HCT116 (cell line): ENCODE measurements at regions not wholly inside any gene's neighbourhood (a gene's known extent, or its start where the extent isn't known, plus 50 kb on each side); places are given as distances from the start of the nearest gene placed in this dataset.

Experiments used
- ATAC-seq: fragments of 200-7000 bp; cut with Tn5 transposase; 2 replicates; pipeline ENCODE4 v1.9.1; 2020; ENCODE audit warnings: mild to moderate bottlenecking, moderate library complexity
- BruUV-seq: library from RNA; stranded (reverse); fragments of 400-500 nt; replicated peaks from 2 replicates; lab custom pipeline; 2021; lab: Mats Ljungman, UMichigan
- CTCF ChIA-PET: fragments of 300-600 bp; sonication (Branson Sonifier 250); formaldehyde crosslinking; loops from one replicate; lab custom pipeline; 2021; ENCODE audit warnings: antibody characterized with exemption; lab: Charles Lee
- POLR2A ChIA-PET: fragments of 300-600, 350-600 bp; sonication (Branson Sonifier 250); formaldehyde crosslinking; loops from one replicate; lab custom pipeline; 2021; ENCODE audit warnings: antibody characterized with exemption; lab: Charles Lee
- RAD21 ChIA-PET, 2 experiments: fragments of 300-600 bp; sonication (Branson Sonifier 250); formaldehyde crosslinking; loops; one replicate each; lab custom pipeline; 2023; ENCODE audit warnings: low total read pairs in 2 of 2; ENCODE audit not compliant: uncharacterized antibody in 2 of 2, unreplicated experiment in 2 of 2, low non-redundant PET in 1 of 2; lab: Charles Lee
- DNase-seq: peaks from one replicate; pipeline ENCODE4 v3.0.0-alpha.2; 2010; ENCODE audit warnings: low read depth, low spot score
- H2AFZ ChIP-seq: fragments of 200-600 bp; shearing (Covaris generic), sonication (generic); 2 replicates; pipeline ENCODE4 v1.6.1; 2017; ENCODE audit warnings: low read depth, mixed run types, mixed read lengths, antibody characterized with exemption, low read length; ENCODE audit not compliant: poor library complexity, severe bottlenecking
- H3K27ac ChIP-seq: 2 replicates; pipeline ENCODE4 v1.5.1; 2012; ENCODE audit warnings: low read depth, low read length
- H3K27me3 ChIP-seq: fragments of 200-600 bp; sonication (generic); 2 replicates; pipeline ENCODE4 v1.6.1; 2016; ENCODE audit warnings: mixed run types, low read length, mixed read lengths; ENCODE audit not compliant: insufficient read depth
- H3K36me3 ChIP-seq, 2 experiments: fragments of 200-500 bp in 1 of 2; fragments of 200-600 bp in 1 of 2; sonication (Bioruptor generic) in 1 of 2; sonication (generic) in 1 of 2; 2 replicates each; pipeline versions ENCODE4 v1.5.1 to v1.6.1; 2014 to 2016; ENCODE audit warnings: low read length in 2 of 2, inconsistent platforms in 1 of 2, mixed read lengths in 1 of 2, mixed run types in 1 of 2; ENCODE audit not compliant: insufficient read depth in 2 of 2, control insufficient read depth in 1 of 2
- H3K4me1 ChIP-seq, 2 experiments: fragments of 200-600 bp in 1 of 2; sonication (generic) in 1 of 2; 2 replicates each; pipeline versions ENCODE4 v1.5.1 to v1.6.1; 2012 to 2017; ENCODE audit warnings: low read length in 2 of 2, inconsistent platforms in 1 of 2, mild to moderate bottlenecking in 1 of 2, mixed read lengths in 1 of 2, mixed run types in 1 of 2, moderate library complexity in 1 of 2; ENCODE audit not compliant: insufficient read depth in 2 of 2, control insufficient read depth in 1 of 2
- H3K4me2 ChIP-seq: fragments of 200-600 bp; sonication (generic); 2 replicates; pipeline ENCODE4 v1.6.1; 2017; ENCODE audit warnings: mixed run types, low read length, mixed read lengths
- H3K4me3 ChIP-seq, 2 experiments: fragments of 200-600 bp in 1 of 2; sonication (generic) in 1 of 2; replicated peaks in 1 of 2; 2 replicates each; pipeline ENCODE4 v1.5.1; 2011 to 2016; ENCODE audit warnings: low read length in 2 of 2, control low read depth in 1 of 2, low read depth in 1 of 2, mild to moderate bottlenecking in 1 of 2, mixed read lengths in 1 of 2, mixed run types in 1 of 2
- H3K79me2 ChIP-seq: fragments of 200-600 bp; sonication (generic); 2 replicates; pipeline ENCODE4 v1.6.1; 2017; ENCODE audit warnings: mild to moderate bottlenecking, mixed run types, low read length, moderate library complexity, mixed read lengths; ENCODE audit not compliant: insufficient read depth
- H3K9ac ChIP-seq: fragments of 200-600 bp; sonication (generic); 2 replicates; pipeline ENCODE4 v1.6.1; 2016; ENCODE audit warnings: low read length, mixed read lengths
- H3K9me2 ChIP-seq: fragments of 200-600 bp; sonication (generic), shearing (Covaris generic); 2 replicates; pipeline ENCODE4 v1.6.1; 2017; ENCODE audit warnings: mixed run types, mild to moderate bottlenecking, moderate library complexity; ENCODE audit not compliant: insufficient read depth
- H3K9me3 ChIP-seq, 2 experiments: fragments of 200-500 bp in 1 of 2; fragments of 200-600 bp in 1 of 2; sonication (Bioruptor generic) in 1 of 2; sonication (generic) in 1 of 2; 2 replicates each; pipeline ENCODE4 v1.6.1; 2014 to 2017; ENCODE audit warnings: low read length in 2 of 2, mixed read lengths in 2 of 2, inconsistent platforms in 1 of 2, low read depth in 1 of 2, mild to moderate bottlenecking in 1 of 2, mixed run types in 1 of 2, moderate library complexity in 1 of 2; ENCODE audit not compliant: control insufficient read depth in 1 of 2, insufficient read depth in 1 of 2
- H4K20me1 ChIP-seq: fragments of 200-600 bp; sonication (generic), shearing (Covaris generic); 2 replicates; pipeline ENCODE4 v1.6.1; 2017; ENCODE audit warnings: mixed run types, mild to moderate bottlenecking, moderate library complexity; ENCODE audit not compliant: insufficient read depth
- CEBPB ChIP-seq: IDR thresholded peaks from 2 replicates; pipeline ENCODE4 v1.6.1; 2012; ENCODE audit warnings: low read depth
- ELF1 ChIP-seq: IDR thresholded peaks from 2 replicates; pipeline ENCODE4 v1.6.1; 2012; ENCODE audit warnings: low read depth, borderline replicate concordance
- FOSL1 ChIP-seq: IDR thresholded peaks from 2 replicates; pipeline ENCODE4 v1.6.1; 2012; ENCODE audit warnings: low read depth
- POLR2A ChIP-seq: IDR thresholded peaks from 2 replicates; pipeline ENCODE4 v1.7.0; 2011; ENCODE audit warnings: borderline replicate concordance; ENCODE audit not compliant: insufficient read depth, insufficient read length; ENCODE audit errors: extremely low read depth
- POLR2AphosphoS5 ChIP-seq: IDR thresholded peaks from 2 replicates; pipeline ENCODE4 v1.6.1; 2011; ENCODE audit warnings: mild to moderate bottlenecking, low read depth, low read length, moderate library complexity
- SIN3A ChIP-seq: IDR thresholded peaks from 2 replicates; pipeline ENCODE4 v1.6.1; 2012; ENCODE audit warnings: low read depth
- ZNF274 ChIP-seq: fragments of 200-500 bp; sonication (Bioruptor generic); IDR thresholded peaks from 2 replicates; pipeline ENCODE4 v1.6.1; 2014; ENCODE audit warnings: mild to moderate bottlenecking, low read depth, low read length, inconsistent platforms
- intact Hi-C: fragments of 100-400 bp; cut with micrococcal nuclease; formaldehyde crosslinking; loops from 2 replicates; pipeline ENCODE4 v1.10.0; 2022
- TF ChIP-seq, protein P1 (sequence below): IDR thresholded peaks from 2 replicates; pipeline ENCODE4 v1.6.1; 2012; ENCODE audit warnings: low read depth

GRCh38 chr5:18203296-18203695 is 569.0 kb downstream of the TAF11L14 start:
- H3K27me3 ChIP-seq, result no peaks in the 10 kb centered on the region
- no peak for ATAC-seq
- H3K9me3 ChIP-seq, result peaks cover 9 to 19% of the 10 kb centered on the region in 2 experiments; a peak in 2 of 4 replicates
- H3K4me2 ChIP-seq, result no peak overlapping the region
- no peak for DNase-seq
- ChIA-PET RAD21 (no interaction called here), POLR2A (no interaction called here), CTCF (no interaction called here)
- no peak overlapping the region for H3K9ac ChIP-seq
- H3K9me2 ChIP-seq, result no peaks in the 10 kb centered on the region
- no peaks in the 10 kb centered on the region for H3K36me3 ChIP-seq
- TF ChIP-seq FOSL1 (no peak), CEBPB (no peak), POLR2AphosphoS5 (no peak), POLR2A (no peak), SIN3A (no peak)
- TF ChIP-seq, protein P1, sequence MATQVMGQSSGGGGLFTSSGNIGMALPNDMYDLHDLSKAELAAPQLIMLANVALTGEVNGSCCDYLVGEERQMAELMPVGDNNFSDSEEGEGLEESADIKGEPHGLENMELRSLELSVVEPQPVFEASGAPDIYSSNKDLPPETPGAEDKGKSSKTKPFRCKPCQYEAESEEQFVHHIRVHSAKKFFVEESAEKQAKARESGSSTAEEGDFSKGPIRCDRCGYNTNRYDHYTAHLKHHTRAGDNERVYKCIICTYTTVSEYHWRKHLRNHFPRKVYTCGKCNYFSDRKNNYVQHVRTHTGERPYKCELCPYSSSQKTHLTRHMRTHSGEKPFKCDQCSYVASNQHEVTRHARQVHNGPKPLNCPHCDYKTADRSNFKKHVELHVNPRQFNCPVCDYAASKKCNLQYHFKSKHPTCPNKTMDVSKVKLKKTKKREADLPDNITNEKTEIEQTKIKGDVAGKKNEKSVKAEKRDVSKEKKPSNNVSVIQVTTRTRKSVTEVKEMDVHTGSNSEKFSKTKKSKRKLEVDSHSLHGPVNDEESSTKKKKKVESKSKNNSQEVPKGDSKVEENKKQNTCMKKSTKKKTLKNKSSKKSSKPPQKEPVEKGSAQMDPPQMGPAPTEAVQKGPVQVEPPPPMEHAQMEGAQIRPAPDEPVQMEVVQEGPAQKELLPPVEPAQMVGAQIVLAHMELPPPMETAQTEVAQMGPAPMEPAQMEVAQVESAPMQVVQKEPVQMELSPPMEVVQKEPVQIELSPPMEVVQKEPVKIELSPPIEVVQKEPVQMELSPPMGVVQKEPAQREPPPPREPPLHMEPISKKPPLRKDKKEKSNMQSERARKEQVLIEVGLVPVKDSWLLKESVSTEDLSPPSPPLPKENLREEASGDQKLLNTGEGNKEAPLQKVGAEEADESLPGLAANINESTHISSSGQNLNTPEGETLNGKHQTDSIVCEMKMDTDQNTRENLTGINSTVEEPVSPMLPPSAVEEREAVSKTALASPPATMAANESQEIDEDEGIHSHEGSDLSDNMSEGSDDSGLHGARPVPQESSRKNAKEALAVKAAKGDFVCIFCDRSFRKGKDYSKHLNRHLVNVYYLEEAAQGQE, result no peak
- no TSS peak for BruUV-seq
- no peaks in the 10 kb centered on the region for H4K20me1 ChIP-seq
- no peaks in the 10 kb centered on the region for H3K79me2 ChIP-seq
- H2AFZ ChIP-seq, result no peak overlapping the region
- intact Hi-C loops, result no loop called here
- H3K4me1 ChIP-seq, result no peaks in the 10 kb centered on the region
- H3K4me3 ChIP-seq, result no peak overlapping the region
- H3K27ac ChIP-seq, result no peak overlapping the region

GRCh38 chr5:18213666-18214065 is 579.4 kb downstream of the TAF11L14 start:
- Histone ChIP-seq H2AFZ (no peak overlapping the region), H3K36me3 (no peaks in the 10 kb centered on the region; a peak in 1 of 4 replicates), H3K27me3 (no peaks in the 10 kb centered on the region), H3K4me2 (no peak overlapping the region), H3K9me3 (peaks cover 3 to 27% of the 10 kb centered on the region in 2 experiments; a peak in 2 of 4 replicates), H4K20me1 (no peaks in the 10 kb centered on the region), H3K4me1 (no peaks in the 10 kb centered on the region), H3K4me3 (no peak overlapping the region), H3K9ac (no peak overlapping the region), H3K27ac (no peak overlapping the region), H3K9me2 (no peaks in the 10 kb centered on the region), H3K79me2 (no peaks in the 10 kb centered on the region)
- BruUV-seq, result no TSS peak
- ATAC-seq (no peak), DNase-seq (no peak)
- ChIA-PET CTCF (no interaction called here), POLR2A (no interaction called here), RAD21 (no interaction called here)
- TF ChIP-seq, protein P1, result no peak
- TF ChIP-seq ELF1 (no peak), ZNF274 (no peak)
- intact Hi-C loops, result no loop called here
